DND-41 (cell line): ENCODE measurements at regions not wholly inside any gene's neighbourhood (a gene's known extent, or its start where the extent isn't known, plus 50 kb on each side); places are given as distances from the start of the nearest gene placed in this dataset.

Experiments
- ATAC-seq: fragments of 200-7000 bp; cut with Tn5 transposase; 3 replicates; pipeline ENCODE4 v1.9.1; 2021; ENCODE audit warnings: low read depth; ENCODE audit not compliant: insufficient read depth
- DNase-seq: peaks from one replicate; pipeline ENCODE4 v3.0.0-alpha.2; 2020
- H2AFZ ChIP-seq: 2 replicates; pipeline ENCODE4 v1.6.0; 2012; ENCODE audit warnings: low read depth, low read length
- H3K27ac ChIP-seq: 2 replicates; pipeline ENCODE4 v1.5.1; 2012; ENCODE audit warnings: low read length, inconsistent platforms
- H3K27me3 ChIP-seq: fragments of 200-600 bp; sonication (generic); 2 replicates; pipeline ENCODE4 v1.6.0; 2012; ENCODE audit warnings: low read length, mild to moderate bottlenecking, inconsistent platforms; ENCODE audit not compliant: insufficient read depth, poor library complexity
- H3K36me3 ChIP-seq: 2 replicates; pipeline ENCODE4 v1.5.1; 2012; ENCODE audit warnings: low read length, inconsistent platforms; ENCODE audit not compliant: insufficient read depth
- H3K4me1 ChIP-seq: 2 replicates; pipeline ENCODE4 v1.5.1; 2012; ENCODE audit warnings: mild to moderate bottlenecking, low read length; ENCODE audit not compliant: insufficient read depth
- H3K4me2 ChIP-seq: 2 replicates; pipeline ENCODE4 v1.6.0; 2012; ENCODE audit warnings: mild to moderate bottlenecking, moderate library complexity, low read length, inconsistent platforms; ENCODE audit not compliant: insufficient read depth
- H3K4me3 ChIP-seq, 2 experiments: fragments of 200-600 bp in 1 of 2; shearing (Covaris generic) in 1 of 2; 2 replicates each; pipeline ENCODE4 v1.5.1; 2012 to 2016; ENCODE audit warnings: inconsistent platforms in 2 of 2, low read length in 2 of 2, mild to moderate bottlenecking in 2 of 2, low read depth in 1 of 2, moderate library complexity in 1 of 2
- H3K79me2 ChIP-seq: 2 replicates; pipeline ENCODE4 v1.6.0; 2012; ENCODE audit warnings: low read length, inconsistent platforms; ENCODE audit not compliant: insufficient read depth
- H3K9ac ChIP-seq: 2 replicates; pipeline ENCODE4 v1.6.0; 2012; ENCODE audit warnings: low read depth, mild to moderate bottlenecking, inconsistent platforms, low read length, moderate library complexity
- H3K9me3 ChIP-seq: 2 replicates; pipeline ENCODE4 v1.5.1; 2012; ENCODE audit warnings: low read length, moderate library complexity, mild to moderate bottlenecking, inconsistent platforms; ENCODE audit not compliant: insufficient read depth, severe bottlenecking
- H4K20me1 ChIP-seq: 2 replicates; pipeline ENCODE4 v1.6.0; 2012; ENCODE audit warnings: low read length; ENCODE audit not compliant: insufficient read depth
- EZH2 ChIP-seq: IDR thresholded peaks from 3 replicates; pipeline ENCODE4 v1.6.1; 2012; ENCODE audit warnings: borderline replicate concordance, low read depth, mild to moderate bottlenecking, moderate library complexity, low read length, inconsistent platforms; ENCODE audit not compliant: severe bottlenecking
- TF ChIP-seq, protein P1 (sequence below): IDR thresholded peaks from 2 replicates; pipeline ENCODE4 v1.5.1; 2012; ENCODE audit warnings: borderline replicate concordance, low read length, moderate library complexity, mild to moderate bottlenecking; ENCODE audit not compliant: poor library complexity, severe bottlenecking; ENCODE audit errors: extremely low read depth

DNA sequence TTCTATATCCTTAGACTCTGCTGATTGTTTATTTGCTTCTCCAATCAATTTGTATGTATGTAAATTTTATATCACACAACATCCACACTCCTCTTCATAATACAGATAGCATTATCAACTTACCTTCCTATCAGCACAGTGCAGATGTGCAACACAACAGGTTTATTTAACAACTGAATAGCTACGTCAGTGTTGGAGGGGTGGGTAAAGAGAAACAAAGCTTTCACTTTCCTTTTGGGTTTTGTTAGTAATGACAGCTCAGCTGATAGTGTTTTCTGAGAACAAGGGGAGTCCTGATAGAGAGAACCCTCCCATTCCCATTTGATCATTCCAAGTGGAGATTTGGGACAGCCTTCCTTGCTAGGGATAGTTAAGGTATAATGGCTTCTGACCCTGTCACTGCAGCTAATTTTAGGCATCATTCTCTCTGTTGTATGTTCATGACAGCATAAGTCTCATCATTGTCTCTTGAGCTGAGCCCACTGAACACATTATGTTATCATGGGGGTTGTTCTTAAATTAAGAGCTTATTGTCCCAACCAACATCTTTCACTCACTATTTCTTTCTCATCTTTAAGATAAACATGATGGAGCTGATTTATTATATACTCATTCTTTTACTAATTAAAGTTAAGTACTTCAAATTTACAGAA lies 227.7 kb downstream of the GPD2 start:
- Histone ChIP-seq H3K4me1 (peaks cover 75% of the 10 kb centered on the region), H3K27me3 (no peaks in the 10 kb centered on the region), H3K27ac (peak overlapping the region; percentile 82), H3K4me3 (peak overlapping the region in 1 of 2 experiments; percentile 48; a peak in 2 of 4 replicates), H4K20me1 (no peaks in the 10 kb centered on the region), H3K79me2 (peaks cover 6% of the 10 kb centered on the region; the same call in 1 of the 2 replicates), H3K36me3 (no peaks in the 10 kb centered on the region; the same call in 1 of the 2 replicates), H3K4me2 (peak overlapping the region; percentile 70), H3K9ac (peak overlapping the region; percentile 36), H3K9me3 (peaks cover 12% of the 10 kb centered on the region), H2AFZ (peak overlapping the region; percentile 75)
- DNase-seq (peak; percentile 19), ATAC-seq (peak; percentile 65)
- no peak for TF ChIP-seq EZH2
- TF ChIP-seq, protein P1, sequence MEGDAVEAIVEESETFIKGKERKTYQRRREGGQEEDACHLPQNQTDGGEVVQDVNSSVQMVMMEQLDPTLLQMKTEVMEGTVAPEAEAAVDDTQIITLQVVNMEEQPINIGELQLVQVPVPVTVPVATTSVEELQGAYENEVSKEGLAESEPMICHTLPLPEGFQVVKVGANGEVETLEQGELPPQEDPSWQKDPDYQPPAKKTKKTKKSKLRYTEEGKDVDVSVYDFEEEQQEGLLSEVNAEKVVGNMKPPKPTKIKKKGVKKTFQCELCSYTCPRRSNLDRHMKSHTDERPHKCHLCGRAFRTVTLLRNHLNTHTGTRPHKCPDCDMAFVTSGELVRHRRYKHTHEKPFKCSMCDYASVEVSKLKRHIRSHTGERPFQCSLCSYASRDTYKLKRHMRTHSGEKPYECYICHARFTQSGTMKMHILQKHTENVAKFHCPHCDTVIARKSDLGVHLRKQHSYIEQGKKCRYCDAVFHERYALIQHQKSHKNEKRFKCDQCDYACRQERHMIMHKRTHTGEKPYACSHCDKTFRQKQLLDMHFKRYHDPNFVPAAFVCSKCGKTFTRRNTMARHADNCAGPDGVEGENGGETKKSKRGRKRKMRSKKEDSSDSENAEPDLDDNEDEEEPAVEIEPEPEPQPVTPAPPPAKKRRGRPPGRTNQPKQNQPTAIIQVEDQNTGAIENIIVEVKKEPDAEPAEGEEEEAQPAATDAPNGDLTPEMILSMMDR: no peak

DNA sequence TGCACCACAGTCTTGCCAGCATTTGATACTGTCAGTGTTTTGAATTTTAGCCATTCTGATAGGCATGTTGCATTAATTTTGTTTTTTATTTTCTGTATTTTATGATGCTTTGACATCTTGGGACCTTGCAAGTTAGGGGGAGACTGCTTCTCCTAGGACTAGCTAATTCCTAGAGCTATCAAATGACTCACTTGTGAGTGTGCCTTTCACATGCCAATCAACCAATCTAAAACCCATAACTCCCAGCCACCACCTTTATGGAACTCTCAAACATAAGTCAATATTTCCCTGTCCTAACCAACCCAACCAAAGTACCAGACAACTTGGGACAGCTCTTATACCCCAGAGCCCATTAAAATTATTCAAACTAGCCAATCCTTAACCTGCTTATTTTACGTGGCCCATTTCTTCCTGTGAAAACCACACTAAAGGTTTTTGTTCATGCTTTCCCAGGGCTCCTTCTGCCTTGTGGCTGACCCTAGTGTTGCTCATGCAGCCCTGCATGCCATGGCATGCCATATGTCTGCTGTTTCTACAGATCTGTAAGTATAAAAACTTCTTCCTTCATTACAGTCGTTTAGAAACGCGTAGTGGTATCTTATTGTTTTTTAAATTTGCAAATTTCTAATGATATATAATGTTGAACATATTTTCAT lies 230.1 kb downstream of the GPD2 start:
- DNase-seq: peak; percentile 74
- H3K79me2 ChIP-seq: peaks cover 6% of the 10 kb centered on the region; the same call in 1 of the 2 replicates
- no peak overlapping the region for H3K4me3 ChIP-seq
- peak overlapping the region; percentile 74 for H3K27ac ChIP-seq
- H4K20me1 ChIP-seq: no peaks in the 10 kb centered on the region
- H3K36me3 ChIP-seq: no peaks in the 10 kb centered on the region; the same call in 1 of the 2 replicates
- H3K9ac ChIP-seq: peak overlapping the region; percentile 45
- H3K4me1 ChIP-seq: peaks cover 69% of the 10 kb centered on the region
- peaks cover 12% of the 10 kb centered on the region for H3K9me3 ChIP-seq
- no peak for TF ChIP-seq EZH2
- TF ChIP-seq, protein P1: no peak
- H3K4me2 ChIP-seq: peak overlapping the region; percentile 53
- peak overlapping the region; percentile 38; the same call in 1 of the 2 replicates for H2AFZ ChIP-seq
- ATAC-seq: peak; percentile 82
- no peaks in the 10 kb centered on the region for H3K27me3 ChIP-seq

DNA sequence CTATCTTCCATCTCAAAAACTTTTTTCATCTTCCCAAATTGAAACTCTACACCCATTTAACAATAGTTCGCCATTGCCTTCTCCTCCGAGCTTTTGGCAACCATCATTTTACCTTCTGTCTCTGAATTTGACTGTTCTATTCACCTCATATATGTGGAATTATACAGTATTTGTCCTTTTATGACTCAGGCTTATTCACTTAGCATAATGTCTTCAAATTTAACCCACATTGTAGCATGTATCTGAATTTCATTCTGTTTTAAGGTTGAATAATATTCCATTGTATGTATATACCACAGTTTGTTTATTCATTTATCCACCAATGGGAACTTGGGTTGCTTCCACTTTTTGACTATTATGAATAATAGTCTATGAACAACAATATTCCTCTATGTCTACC lies 233.9 kb downstream of the GPD2 start:
- H3K9ac ChIP-seq: no peak overlapping the region

More for the DNA sequence above, 233.9 kb downstream of the GPD2 start:
- Histone ChIP-seq H3K27me3 (no peaks in the 10 kb centered on the region), H3K4me3 (no peak overlapping the region), H3K27ac (no peak overlapping the region), H3K79me2 (peaks cover 6% of the 10 kb centered on the region; the same call in 1 of the 2 replicates), H4K20me1 (no peaks in the 10 kb centered on the region), H3K36me3 (no peaks in the 10 kb centered on the region; the same call in 1 of the 2 replicates), H3K9me3 (peaks cover 12% of the 10 kb centered on the region), H3K4me2 (no peak overlapping the region), H3K4me1 (peaks cover 40% of the 10 kb centered on the region), H2AFZ (no peak overlapping the region)
- no peak for ATAC-seq
- no peak for TF ChIP-seq EZH2
- TF ChIP-seq, protein P1: no peak
- DNase-seq: no peak
